Motor neuron (in vitro differentiated cells): ENCODE measurements at regions not wholly inside any gene's neighbourhood (a gene's known extent, or its start where the extent isn't known, plus 50 kb on each side); places are given as distances from the start of the nearest gene placed in this dataset.
A peak's percentile ranks its signal among the peaks of the same experiment; 100 is the strongest.

Experiments used
- ATAC-seq, 8 experiments: fragments of 200-7000 bp; cut with Tn5 transposase; replicated peaks in 6 of 8; 2 replicates each; pipeline ENCODE4 v1.8.0; 2021; ENCODE audit warnings: mild to moderate bottlenecking in 8 of 8, moderate library complexity in 8 of 8
- H3K27ac ChIP-seq, 2 donors: fragments of 250-450 bp; sonication (Bioruptor Pico); 2 replicates each; pipeline ENCODE4 v1.9.0; 2021; ENCODE audit warnings: antibody characterized with exemption in 2 of 2, mild to moderate bottlenecking in 2 of 2, moderate library complexity in 1 of 2
- H3K4me1 ChIP-seq, 2 donors: fragments of 250-450 bp; sonication (Bioruptor Pico); replicated peaks in 1 of 2; 2 replicates each; pipeline ENCODE4 v1.6.1; 2021; ENCODE audit warnings: antibody characterized with exemption in 2 of 2, mild to moderate bottlenecking in 2 of 2, moderate library complexity in 1 of 2
- H3K4me3 ChIP-seq, 5 donors: fragments of 250-450 bp; sonication (Bioruptor Pico); 2 replicates each; pipeline ENCODE4 v1.9.0; 2021; ENCODE audit warnings: antibody characterized with exemption in 5 of 5, mild to moderate bottlenecking in 5 of 5, moderate library complexity in 4 of 5
- WGBS, 10 experiments: fragments of 450-650 bp; shearing (Covaris generic); methylation state at CpG; one replicate each; pipeline ENCODE4 v1.0.0; 2022; 5-methylcytosine and 5-hydroxymethylcytosine counted together
- in situ Hi-C, 9 experiments: fragments of 400-800 bp; cut with MboI; loops; one replicate each; pipeline ENCODE4 v1.15.0; 2021; ENCODE audit warnings: low sequenced_read_pairs in 9 of 9, low pct_unique_long_range_greater_than_20kb in 2 of 9; ENCODE audit not compliant: unreplicated experiment in 9 of 9

DNA sequence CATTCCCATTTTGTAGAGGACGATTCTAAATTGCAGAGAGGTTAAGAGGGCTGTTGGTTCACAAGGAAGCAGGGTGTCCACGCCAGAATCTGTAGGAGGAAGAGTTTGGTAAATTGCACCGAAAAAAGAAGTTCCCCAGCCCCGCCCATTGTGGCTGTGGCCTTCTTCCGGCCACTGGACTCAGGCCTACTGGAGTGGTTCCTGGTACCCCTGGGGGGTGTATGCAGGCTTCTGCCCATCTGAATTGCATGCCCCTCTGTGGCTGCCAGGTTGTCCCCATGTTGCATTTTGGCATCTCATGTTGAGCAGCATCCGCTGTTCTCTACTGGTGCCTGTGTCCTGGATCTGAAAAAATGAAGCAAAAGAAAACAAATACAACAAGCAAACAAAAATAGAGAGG lies 234.2 kb downstream of the WDR11 start:
- Histone ChIP-seq H3K4me1 (peaks cover 30 to 34% of the 10 kb centered on the region in 2 donors), H3K4me3 (no peak overlapping the region), H3K27ac (no peak overlapping the region)
- ATAC-seq: no peak
- in situ Hi-C loops: no loop called here
- 23 to 100% (median 97%) methylated on average over 1 to 6 of the region's 6 CpGs; no CpG with 5 or more reads in 3 of the 10 experiments for WGBS, 10 experiments

DNA sequence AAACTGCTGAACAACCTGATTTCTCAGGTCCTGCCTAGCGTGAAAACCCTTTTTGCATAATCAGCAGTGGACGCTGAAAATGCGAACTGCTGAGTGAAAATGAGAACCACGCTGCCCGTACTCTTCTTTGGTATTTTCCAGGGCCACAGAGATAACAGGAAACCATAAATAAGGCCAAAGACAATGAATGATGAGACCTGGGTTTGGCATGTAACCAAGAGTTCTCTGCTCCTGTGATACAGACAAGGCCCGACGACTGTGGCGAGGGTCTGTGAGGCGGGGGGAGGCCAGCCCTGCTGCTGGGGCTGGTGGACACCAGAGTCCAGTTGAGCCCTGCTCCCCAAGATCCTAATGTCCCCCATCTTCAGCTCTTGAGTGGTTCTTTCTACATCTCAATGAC lies 236.0 kb downstream of the WDR11 start:
- in situ Hi-C loops: no loop called here
- 37 to 94% (median 74%) methylated on average over 1 to 8 of the region's 9 CpGs; no CpG with 5 or more reads in 2 of the 10 experiments for WGBS, 10 experiments
- ATAC-seq: peak in 3 of 8 experiments; percentile 13 to 26 (median 17)
- Histone ChIP-seq H3K27ac (no peak overlapping the region), H3K4me3 (no peak overlapping the region), H3K4me1 (peaks cover 23 to 27% of the 10 kb centered on the region in 2 donors)

- H3K4me1 ChIP-seq: peaks cover 23 to 27% of the 10 kb centered on the region in 2 donors
- ATAC-seq: no peak
- H3K4me3 ChIP-seq: no peak overlapping the region
- WGBS, 10 experiments: 0 to 100% (median 60%) methylated on average over 1 of the region's 4 CpGs; no CpG with 5 or more reads in 7 of the 10 experiments
- H3K27ac ChIP-seq: no peak overlapping the region
- in situ Hi-C loops: no loop called here
Observed at GRCh38 chr10:121087688-121088087, 236.5 kb downstream of the WDR11 start.

DNA sequence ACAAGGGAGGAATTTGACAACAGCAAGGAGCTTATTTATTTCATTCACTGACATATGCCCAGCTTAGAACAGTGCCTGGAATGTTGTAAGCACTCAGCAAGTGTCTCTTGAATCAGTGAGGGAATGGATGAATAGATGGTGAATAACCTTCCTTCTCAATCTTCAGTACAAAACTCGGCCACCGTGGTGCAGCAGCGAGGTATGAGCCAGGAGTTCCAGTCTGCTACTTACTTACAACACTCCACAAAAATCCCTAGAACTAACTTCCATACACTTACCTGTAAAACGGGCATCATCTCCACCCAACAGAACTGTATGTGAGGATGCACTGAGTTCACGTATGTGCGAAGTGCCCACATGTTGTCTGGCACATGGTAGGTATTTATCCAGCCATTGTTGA lies 237.4 kb downstream of the WDR11 start:
- Histone ChIP-seq H3K27ac (no peak overlapping the region), H3K4me1 (peaks cover 22 to 24% of the 10 kb centered on the region in 2 donors), H3K4me3 (no peak overlapping the region)
- 49 to 75% (median 63%) methylated on average over 3 to 6 of the region's 6 CpGs; no CpG with 5 or more reads in 7 of the 10 experiments for WGBS, 10 experiments
- peak in 4 of 8 experiments; percentile 22 to 55 (median 38) for ATAC-seq
- in situ Hi-C loops: no loop called here

DNA sequence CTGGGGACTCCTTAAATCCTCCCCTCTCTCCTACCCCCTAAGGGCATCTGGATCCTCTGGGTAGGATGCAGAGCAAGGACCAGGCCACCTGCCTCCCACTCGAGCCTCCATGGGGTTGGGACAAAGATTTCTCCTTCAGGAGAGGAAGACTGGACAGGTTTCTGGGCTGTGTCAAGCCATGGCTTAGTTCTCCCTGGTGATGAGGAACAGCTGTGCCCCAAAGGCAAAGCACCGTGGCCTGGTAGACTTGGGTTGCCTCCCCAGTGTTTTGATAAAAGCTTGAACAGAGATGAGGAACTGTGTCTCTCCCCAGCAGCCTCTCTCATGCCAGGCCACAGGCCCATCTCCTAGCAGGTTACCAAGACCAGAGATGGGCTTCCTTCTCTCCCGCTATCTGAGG lies 238.3 kb downstream of the WDR11 start:
- WGBS, 10 experiments: 80 to 100% (median 100%) methylated on average over 1 of the region's 3 CpGs; no CpG with 5 or more reads in 7 of the 10 experiments
- in situ Hi-C loops: no loop called here
- peaks cover 13 to 14% of the 10 kb centered on the region in 2 donors for H3K4me1 ChIP-seq

GRCh38 chr10:121091961-121092719 lies 241.0 kb downstream of the WDR11 start:
- Histone ChIP-seq H3K27ac (no peak overlapping the region), H3K4me1 (peaks cover 2 to 3% of the 10 kb centered on the region in 2 donors), H3K4me3 (no peak overlapping the region)
- WGBS, 10 experiments: 18 to 100% (median 88%) methylated on average over 2 to 5 of the region's 5 CpGs; no CpG with 5 or more reads in 1 of the 10 experiments
- in situ Hi-C loops: no loop called here
- ATAC-seq: peak in 1 of 8 experiments; percentile 23

More for the DNA sequence above, 238.3 kb downstream of the WDR11 start:
- Histone ChIP-seq H3K4me3 (no peak overlapping the region), H3K27ac (no peak overlapping the region)
- peak in 1 of 8 experiments; percentile 69 for ATAC-seq

- WGBS, 10 experiments: 17 to 100% (median 88%) methylated on average over 1 of the region's 1 CpG; no CpG with 5 or more reads in 4 of the 10 experiments
- in situ Hi-C loops: no loop called here
- Histone ChIP-seq H3K4me1 (no peaks in the 10 kb centered on the region), H3K27ac (no peak overlapping the region), H3K4me3 (no peak overlapping the region)
- ATAC-seq: peak in 1 of 8 experiments; percentile 38
Observed at GRCh38 chr10:121092720-121093095, 241.5 kb downstream of the WDR11 start.

DNA sequence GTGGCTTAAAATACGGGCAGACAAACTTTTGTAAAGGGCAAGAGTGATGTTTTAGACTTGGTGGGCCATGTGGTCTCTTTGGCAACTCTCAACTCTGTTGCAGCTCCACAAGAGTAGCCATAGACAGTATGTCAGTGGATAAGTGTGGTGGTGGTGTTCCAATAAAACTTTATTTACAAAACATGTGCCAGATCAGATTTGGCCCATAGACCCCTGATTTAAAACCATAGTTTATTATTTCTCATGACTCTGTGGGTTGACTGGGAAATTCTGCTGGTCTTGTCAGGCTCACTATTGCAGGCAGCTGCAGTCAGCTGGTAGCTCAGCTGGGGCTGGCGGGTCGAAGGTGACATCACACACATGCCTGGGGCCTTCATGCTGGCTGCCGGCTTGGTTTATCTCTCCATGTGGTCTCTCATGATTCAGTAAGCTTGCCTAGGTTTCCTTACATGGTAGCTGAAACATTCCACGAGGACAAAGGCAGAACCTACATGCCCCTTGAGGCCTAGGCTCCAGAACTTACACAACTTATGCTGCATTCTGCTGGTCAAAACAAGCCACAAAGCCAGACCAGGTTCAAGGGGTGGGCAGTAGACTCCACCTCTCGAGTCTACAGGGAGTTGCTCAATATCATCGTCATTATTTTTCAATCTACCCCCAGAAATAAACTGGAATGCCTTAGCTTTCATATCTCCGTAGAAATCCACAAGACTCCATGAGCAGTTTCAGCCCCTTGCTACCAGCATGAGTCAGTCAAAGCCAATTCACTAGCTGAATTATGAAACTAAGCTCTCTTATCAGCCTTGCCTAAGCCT lies 245.7 kb downstream of the WDR11 start:
- WGBS, 10 experiments: 11 to 96% (median 86%) methylated on average over 1 to 5 of the region's 8 CpGs; no CpG with 5 or more reads in 1 of the 10 experiments
- H3K27ac ChIP-seq: no peak overlapping the region
- H3K4me3 ChIP-seq: no peak overlapping the region
- in situ Hi-C loops: no loop called here
- ATAC-seq: peak in 5 of 8 experiments; percentile 16 to 76 (median 37)
- no peaks in the 10 kb centered on the region for H3K4me1 ChIP-seq

DNA sequence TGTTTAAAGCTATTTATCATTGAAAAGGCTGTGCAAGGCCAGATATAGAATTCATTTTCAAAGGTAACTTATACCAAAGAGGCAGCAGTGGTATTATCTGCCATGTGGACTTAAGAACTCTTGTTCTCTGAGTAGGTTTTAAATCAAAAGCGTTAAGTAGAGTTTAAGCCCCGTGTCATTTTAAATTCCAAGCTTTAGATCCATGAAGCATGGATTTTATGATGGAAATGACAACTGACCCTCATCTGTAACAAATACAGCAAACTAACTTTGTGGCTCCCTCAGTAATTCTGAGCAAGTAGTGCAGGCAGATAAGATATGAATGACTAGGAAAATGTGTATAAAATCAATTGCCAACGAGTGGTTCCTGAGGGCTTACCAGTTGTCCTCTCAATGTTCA lies 247.0 kb downstream of the WDR11 start:
- H3K27ac ChIP-seq: no peak overlapping the region
- in situ Hi-C loops: no loop called here
- no peak overlapping the region for H3K4me3 ChIP-seq
- 4 to 100% (median 82%) methylated on average over 1 to 3 of the region's 3 CpGs for WGBS, 10 experiments
- H3K4me1 ChIP-seq: no peaks in the 10 kb centered on the region
- no peak for ATAC-seq

GRCh38 chr10:121098751-121099150 lies 247.6 kb downstream of the WDR11 start:
- Histone ChIP-seq H3K4me3 (no peak overlapping the region), H3K27ac (no peak overlapping the region), H3K4me1 (no peaks in the 10 kb centered on the region)
- no peak for ATAC-seq
- in situ Hi-C loops: no loop called here
- 4 to 100% (median 77%) methylated on average over 1 to 2 of the region's 2 CpGs; no CpG with 5 or more reads in 1 of the 10 experiments for WGBS, 10 experiments

GRCh38 chr10:121099181-121099580 lies 248.0 kb downstream of the WDR11 start:
- H3K4me1 ChIP-seq: no peaks in the 10 kb centered on the region
- ATAC-seq: no peak
- H3K27ac ChIP-seq: no peak overlapping the region
- H3K4me3 ChIP-seq: no peak overlapping the region
- in situ Hi-C loops: no loop called here
- WGBS, 10 experiments: 44 to 100% (median 91%) methylated on average over 1 to 5 of the region's 5 CpGs

- no peak for ATAC-seq
- H3K4me1 ChIP-seq: no peaks in the 10 kb centered on the region
- no peak overlapping the region for H3K27ac ChIP-seq
- in situ Hi-C loops: no loop called here
- no peak overlapping the region for H3K4me3 ChIP-seq
Observed at GRCh38 chr10:121099592-121099991, 248.4 kb downstream of the WDR11 start.

GRCh38 chr10:121101561-121101960 lies 250.4 kb downstream of the WDR11 start:
- ATAC-seq: no peak
- in situ Hi-C loops: no loop called here
- WGBS, 10 experiments: 28 to 100% (median 90%) methylated on average over 2 to 4 of the region's 4 CpGs; no CpG with 5 or more reads in 1 of the 10 experiments

More at GRCh38 chr10:121101561-121101960, 250.4 kb downstream of the WDR11 start:
- Histone ChIP-seq H3K4me3 (no peak overlapping the region), H3K4me1 (peaks cover 2% of the 10 kb centered on the region in 2 donors), H3K27ac (no peak overlapping the region)
